LHCN-M2 (cell line): ENCODE measurements at regions not wholly inside any gene's neighbourhood (a gene's known extent, or its start where the extent isn't known, plus 50 kb on each side); places are given as distances from the start of the nearest gene placed in this dataset.

Source experiments
- DNase-seq: peaks from one replicate; pipeline ENCODE4 v3.0.0-alpha.2; 2012; ENCODE audit warnings: low read depth

DNA sequence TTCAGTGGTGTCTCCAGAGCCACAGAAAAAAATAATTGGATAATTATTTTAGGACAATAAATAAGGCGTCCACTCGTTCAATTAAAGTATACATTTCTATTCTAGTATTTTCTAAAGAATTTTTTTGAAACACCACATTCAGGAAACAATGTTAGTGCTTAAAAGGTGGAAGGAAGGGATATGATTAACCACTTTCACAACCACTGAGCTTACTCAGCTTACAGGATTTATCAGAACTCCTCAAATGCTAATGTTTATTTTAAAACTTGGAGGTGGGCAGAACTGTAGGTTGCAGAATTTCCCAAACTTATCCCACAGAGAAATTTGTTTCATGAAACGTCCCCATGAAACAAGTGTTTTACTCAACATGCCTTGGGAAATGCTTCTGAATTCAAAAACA, 54.3 kb upstream of the MAGEB2 start:
- no peak for DNase-seq
